ENCODE measurements at regions not wholly inside any gene's neighbourhood (a gene's known extent, or its start where the extent isn't known, plus 50 kb on each side); places are given as distances from the start of the nearest gene placed in this dataset.
A peak's percentile ranks its signal among the peaks of the same experiment; 100 is the strongest.

DNA sequence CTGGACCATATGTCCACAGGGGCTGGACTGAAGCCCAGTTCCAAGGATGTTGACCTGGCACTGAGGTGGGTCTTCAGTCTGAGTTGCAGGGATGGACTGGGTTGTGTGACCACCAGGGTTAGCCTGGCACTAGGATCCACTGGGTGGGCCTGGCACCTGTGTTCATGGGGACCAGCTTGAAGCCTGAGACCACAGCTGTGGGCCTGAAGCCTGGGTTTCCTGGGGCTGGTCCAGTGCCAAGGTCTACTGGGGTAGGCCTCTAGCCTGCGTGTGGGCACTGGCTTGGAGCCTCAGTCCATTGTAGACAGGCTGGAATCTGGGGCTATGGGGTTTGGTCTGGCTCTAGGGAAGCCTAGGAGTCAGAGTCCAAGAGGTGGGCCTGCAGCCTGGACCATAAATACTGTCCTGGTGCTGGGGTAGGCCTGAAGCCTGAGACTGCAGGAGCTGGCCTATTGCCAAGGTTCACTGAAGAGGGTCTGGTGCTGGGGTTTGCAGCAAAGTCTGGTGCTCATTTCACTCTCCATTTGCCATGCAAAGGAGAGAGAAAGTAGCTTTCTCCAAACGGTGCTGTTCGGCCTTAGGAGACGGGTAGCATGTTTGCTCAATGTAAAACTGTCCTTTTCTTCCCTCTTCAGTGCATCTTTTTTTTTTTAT, 51.2 kb upstream of the TBC1D5 start:
- Mint-ChIP-seq H3K27ac (no peak overlapping the region), H3K36me3 (ENCODE audit: low read depth) (no peaks in the 10 kb centered on the region; the same call in 2 of the 3 replicates), H3K27me3 (ENCODE audit: insufficient read depth, low read depth, poor library complexity) (no peaks in the 10 kb centered on the region), H3K4me3 (no peak overlapping the region), H3K4me1 (no peaks in the 10 kb centered on the region), H3K9me3 (peaks cover 4% of the 10 kb centered on the region; the same call in 1 of the 3 replicates)
- Histone ChIP-seq H3F3A (replicated peaks; ENCODE audit: low read depth) (no peaks in the 10 kb centered on the region), H3K4me2 (no peak overlapping the region), H3K27ac (ENCODE audit: low read depth) (no peak overlapping the region), H3K36me3 (ENCODE audit: insufficient read depth) (no peaks in the 10 kb centered on the region), H3K9me2 (ENCODE audit: insufficient read depth) (no peaks in the 10 kb centered on the region), H3K79me2 (replicated peaks; ENCODE audit: insufficient read depth) (no peaks in the 10 kb centered on the region), H2AFZ (peak overlapping the region; percentile 52; the same call in 1 of the 2 replicates), H3K4me1 (ENCODE audit: insufficient read depth) (no peaks in the 10 kb centered on the region), H4K20me1 (replicated peaks; ENCODE audit: insufficient read depth) (no peaks in the 10 kb centered on the region), H3K4me3 (no peak overlapping the region), H3K27me3 (ENCODE audit: insufficient read depth) (no peaks in the 10 kb centered on the region)
- no peak for DNase-seq (ENCODE audit: low spot score)
- ATAC-seq: no peak
- TF ChIP-seq EZH2 (IDR thresholded peaks at IDR 0.05; ENCODE audit: low read depth, unreplicated experiment) (no peak), POLR2AphosphoS5 (IDR thresholded peaks at IDR 0.05; ENCODE audit: low read depth) (no peak), CREB1 (CRISPR knock-in tag; IDR thresholded peaks at IDR 0.05; ENCODE audit: low read depth) (no peak), NANOG (IDR thresholded peaks at IDR 0.05; ENCODE audit: borderline replicate concordance) (no peak), EZH2phosphoT487 (IDR thresholded peaks at IDR 0.05; ENCODE audit: unreplicated experiment) (no peak), JUNB (IDR thresholded peaks at IDR 0.05; ENCODE audit: unreplicated experiment) (no peak), ZNF331 (CRISPR knock-in tag; IDR thresholded peaks at IDR 0.05; ENCODE audit: low read depth) (no peak)
- TF ChIP-seq, protein P1, sequence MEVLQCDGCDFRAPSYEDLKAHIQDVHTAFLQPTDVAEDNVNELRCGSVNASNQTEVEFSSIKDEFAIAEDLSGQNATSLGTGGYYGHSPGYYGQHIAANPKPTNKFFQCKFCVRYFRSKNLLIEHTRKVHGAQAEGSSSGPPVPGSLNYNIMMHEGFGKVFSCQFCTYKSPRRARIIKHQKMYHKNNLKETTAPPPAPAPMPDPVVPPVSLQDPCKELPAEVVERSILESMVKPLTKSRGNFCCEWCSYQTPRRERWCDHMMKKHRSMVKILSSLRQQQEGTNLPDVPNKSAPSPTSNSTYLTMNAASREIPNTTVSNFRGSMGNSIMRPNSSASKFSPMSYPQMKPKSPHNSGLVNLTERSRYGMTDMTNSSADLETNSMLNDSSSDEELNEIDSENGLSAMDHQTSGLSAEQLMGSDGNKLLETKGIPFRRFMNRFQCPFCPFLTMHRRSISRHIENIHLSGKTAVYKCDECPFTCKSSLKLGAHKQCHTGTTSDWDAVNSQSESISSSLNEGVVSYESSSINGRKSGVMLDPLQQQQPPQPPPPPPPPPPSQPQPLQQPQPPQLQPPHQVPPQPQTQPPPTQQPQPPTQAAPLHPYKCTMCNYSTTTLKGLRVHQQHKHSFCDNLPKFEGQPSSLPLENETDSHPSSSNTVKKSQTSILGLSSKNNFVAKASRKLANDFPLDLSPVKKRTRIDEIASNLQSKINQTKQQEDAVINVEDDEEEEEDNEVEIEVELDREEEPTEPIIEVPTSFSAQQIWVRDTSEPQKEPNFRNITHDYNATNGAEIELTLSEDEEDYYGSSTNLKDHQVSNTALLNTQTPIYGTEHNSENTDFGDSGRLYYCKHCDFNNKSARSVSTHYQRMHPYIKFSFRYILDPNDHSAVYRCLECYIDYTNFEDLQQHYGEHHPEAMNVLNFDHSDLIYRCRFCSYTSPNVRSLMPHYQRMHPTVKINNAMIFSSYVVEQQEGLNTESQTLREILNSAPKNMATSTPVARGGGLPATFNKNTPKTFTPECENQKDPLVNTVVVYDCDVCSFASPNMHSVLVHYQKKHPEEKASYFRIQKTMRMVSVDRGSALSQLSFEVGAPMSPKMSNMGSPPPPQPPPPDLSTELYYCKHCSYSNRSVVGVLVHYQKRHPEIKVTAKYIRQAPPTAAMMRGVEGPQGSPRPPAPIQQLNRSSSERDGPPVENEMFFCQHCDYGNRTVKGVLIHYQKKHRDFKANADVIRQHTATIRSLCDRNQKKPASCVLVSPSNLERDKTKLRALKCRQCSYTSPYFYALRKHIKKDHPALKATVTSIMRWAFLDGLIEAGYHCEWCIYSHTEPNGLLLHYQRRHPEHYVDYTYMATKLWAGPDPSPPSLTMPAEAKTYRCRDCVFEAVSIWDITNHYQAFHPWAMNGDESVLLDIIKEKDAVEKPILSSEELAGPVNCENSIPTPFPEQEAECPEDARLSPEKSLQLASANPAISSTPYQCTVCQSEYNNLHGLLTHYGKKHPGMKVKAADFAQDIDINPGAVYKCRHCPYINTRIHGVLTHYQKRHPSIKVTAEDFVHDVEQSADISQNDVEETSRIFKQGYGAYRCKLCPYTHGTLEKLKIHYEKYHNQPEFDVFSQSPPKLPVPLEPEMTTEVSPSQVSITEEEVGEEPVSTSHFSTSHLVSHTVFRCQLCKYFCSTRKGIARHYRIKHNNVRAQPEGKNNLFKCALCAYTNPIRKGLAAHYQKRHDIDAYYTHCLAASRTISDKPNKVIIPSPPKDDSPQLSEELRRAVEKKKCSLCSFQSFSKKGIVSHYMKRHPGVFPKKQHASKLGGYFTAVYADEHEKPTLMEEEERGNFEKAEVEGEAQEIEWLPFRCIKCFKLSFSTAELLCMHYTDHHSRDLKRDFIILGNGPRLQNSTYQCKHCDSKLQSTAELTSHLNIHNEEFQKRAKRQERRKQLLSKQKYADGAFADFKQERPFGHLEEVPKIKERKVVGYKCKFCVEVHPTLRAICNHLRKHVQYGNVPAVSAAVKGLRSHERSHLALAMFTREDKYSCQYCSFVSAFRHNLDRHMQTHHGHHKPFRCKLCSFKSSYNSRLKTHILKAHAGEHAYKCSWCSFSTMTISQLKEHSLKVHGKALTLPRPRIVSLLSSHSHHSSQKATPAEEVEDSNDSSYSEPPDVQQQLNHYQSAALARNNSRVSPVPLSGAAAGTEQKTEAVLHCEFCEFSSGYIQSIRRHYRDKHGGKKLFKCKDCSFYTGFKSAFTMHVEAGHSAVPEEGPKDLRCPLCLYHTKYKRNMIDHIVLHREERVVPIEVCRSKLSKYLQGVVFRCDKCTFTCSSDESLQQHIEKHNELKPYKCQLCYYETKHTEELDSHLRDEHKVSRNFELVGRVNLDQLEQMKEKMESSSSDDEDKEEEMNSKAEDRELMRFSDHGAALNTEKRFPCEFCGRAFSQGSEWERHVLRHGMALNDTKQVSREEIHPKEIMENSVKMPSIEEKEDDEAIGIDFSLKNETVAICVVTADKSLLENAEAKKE (CRISPR knock-in tag; IDR thresholded peaks at IDR 0.05): no peak
- TF ChIP-seq, protein P2, sequence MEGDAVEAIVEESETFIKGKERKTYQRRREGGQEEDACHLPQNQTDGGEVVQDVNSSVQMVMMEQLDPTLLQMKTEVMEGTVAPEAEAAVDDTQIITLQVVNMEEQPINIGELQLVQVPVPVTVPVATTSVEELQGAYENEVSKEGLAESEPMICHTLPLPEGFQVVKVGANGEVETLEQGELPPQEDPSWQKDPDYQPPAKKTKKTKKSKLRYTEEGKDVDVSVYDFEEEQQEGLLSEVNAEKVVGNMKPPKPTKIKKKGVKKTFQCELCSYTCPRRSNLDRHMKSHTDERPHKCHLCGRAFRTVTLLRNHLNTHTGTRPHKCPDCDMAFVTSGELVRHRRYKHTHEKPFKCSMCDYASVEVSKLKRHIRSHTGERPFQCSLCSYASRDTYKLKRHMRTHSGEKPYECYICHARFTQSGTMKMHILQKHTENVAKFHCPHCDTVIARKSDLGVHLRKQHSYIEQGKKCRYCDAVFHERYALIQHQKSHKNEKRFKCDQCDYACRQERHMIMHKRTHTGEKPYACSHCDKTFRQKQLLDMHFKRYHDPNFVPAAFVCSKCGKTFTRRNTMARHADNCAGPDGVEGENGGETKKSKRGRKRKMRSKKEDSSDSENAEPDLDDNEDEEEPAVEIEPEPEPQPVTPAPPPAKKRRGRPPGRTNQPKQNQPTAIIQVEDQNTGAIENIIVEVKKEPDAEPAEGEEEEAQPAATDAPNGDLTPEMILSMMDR (conservative IDR thresholded peaks at IDR 0.05; ENCODE audit: low read depth in 2 of 2): no peak
- TF ChIP-seq, protein P3, sequence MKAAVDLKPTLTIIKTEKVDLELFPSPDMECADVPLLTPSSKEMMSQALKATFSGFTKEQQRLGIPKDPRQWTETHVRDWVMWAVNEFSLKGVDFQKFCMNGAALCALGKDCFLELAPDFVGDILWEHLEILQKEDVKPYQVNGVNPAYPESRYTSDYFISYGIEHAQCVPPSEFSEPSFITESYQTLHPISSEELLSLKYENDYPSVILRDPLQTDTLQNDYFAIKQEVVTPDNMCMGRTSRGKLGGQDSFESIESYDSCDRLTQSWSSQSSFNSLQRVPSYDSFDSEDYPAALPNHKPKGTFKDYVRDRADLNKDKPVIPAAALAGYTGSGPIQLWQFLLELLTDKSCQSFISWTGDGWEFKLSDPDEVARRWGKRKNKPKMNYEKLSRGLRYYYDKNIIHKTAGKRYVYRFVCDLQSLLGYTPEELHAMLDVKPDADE (IDR thresholded peaks at IDR 0.05): no peak
- TF ChIP-seq, protein P4, sequence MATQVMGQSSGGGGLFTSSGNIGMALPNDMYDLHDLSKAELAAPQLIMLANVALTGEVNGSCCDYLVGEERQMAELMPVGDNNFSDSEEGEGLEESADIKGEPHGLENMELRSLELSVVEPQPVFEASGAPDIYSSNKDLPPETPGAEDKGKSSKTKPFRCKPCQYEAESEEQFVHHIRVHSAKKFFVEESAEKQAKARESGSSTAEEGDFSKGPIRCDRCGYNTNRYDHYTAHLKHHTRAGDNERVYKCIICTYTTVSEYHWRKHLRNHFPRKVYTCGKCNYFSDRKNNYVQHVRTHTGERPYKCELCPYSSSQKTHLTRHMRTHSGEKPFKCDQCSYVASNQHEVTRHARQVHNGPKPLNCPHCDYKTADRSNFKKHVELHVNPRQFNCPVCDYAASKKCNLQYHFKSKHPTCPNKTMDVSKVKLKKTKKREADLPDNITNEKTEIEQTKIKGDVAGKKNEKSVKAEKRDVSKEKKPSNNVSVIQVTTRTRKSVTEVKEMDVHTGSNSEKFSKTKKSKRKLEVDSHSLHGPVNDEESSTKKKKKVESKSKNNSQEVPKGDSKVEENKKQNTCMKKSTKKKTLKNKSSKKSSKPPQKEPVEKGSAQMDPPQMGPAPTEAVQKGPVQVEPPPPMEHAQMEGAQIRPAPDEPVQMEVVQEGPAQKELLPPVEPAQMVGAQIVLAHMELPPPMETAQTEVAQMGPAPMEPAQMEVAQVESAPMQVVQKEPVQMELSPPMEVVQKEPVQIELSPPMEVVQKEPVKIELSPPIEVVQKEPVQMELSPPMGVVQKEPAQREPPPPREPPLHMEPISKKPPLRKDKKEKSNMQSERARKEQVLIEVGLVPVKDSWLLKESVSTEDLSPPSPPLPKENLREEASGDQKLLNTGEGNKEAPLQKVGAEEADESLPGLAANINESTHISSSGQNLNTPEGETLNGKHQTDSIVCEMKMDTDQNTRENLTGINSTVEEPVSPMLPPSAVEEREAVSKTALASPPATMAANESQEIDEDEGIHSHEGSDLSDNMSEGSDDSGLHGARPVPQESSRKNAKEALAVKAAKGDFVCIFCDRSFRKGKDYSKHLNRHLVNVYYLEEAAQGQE (IDR thresholded peaks at IDR 0.05; ENCODE audit: unreplicated experiment): no peak
